ENCODE measurements at regions not wholly inside any gene's neighbourhood (a gene's known extent, or its start where the extent isn't known, plus 50 kb on each side); places are given as distances from the start of the nearest gene placed in this dataset.

DNA sequence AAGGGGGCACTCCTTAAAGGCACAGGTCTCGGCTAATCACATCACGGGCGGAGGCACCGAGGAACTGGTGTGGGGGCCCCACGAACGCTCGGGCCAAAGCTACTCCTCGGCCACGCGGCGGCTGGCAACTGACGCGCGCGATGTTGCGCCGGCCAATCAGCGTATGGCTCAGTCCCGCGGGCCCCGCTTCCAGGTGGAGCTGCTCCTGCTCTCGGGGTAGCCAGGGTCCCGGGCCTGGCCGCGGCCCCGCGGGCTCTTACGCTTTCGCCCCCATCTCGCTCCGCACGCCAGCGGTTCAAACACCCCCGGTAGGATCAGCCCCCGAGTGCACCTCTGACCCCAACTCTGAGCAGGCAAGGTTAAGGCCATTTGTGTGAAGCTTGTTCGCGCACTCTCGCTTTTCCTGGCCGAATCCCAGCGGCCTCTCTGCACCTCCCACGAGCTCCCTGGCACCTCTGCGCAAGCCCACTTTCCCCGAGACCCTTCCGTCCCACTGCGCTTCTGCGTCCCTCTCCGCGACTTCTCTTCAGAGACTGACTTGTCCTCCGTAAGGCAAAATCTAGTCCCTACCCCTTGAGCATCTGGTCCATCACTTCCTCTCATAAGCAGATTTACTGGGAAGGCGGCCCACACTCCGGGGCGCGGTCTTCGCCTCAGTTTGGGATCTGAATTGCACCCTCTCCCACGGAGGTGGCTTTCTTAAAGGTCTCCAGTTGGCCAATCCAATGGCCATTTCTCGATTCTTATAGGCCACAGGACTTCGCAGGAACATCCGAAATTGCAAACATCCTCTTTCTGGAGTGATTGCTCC lies 200.9 kb upstream of the TBX20 start:
- DNase-seq (ENCODE audit: low read depth, low spot score) (no peak), FAIRE-seq (no peak)
- dilution Hi-C loops (cut with MboI; ENCODE audit: extremely low pct_ligation_motif_present, low sequenced_read_pairs) (no loop called here), intact Hi-C loops (cut with micrococcal nuclease) (no loop called here)
- Histone ChIP-seq H3K4me1 (ENCODE audit: control insufficient read depth, extremely low read depth, insufficient read depth, low read length) (no peaks in the 10 kb centered on the region), H3K9me1 (replicated peaks; ENCODE audit: control insufficient read depth, extremely low read depth, insufficient read depth, low read length) (no peaks in the 10 kb centered on the region), H4K20me1 (replicated peaks; ENCODE audit: control insufficient read depth, extremely low read depth, insufficient read depth, low read length) (no peaks in the 10 kb centered on the region), H3K36me3 (ENCODE audit: control insufficient read depth in 2 of 2, extremely low read depth in 1 of 2, insufficient read depth in 2 of 2, low read length in 2 of 2) (no peaks in the 10 kb centered on the region), H2AFZ (ENCODE audit: low read depth, low read length) (no peak overlapping the region), H3K27ac (ENCODE audit: insufficient read depth, low read depth, low read length) (no peak overlapping the region), H3K27me3 (ENCODE audit: control insufficient read depth in 2 of 2, insufficient read depth in 2 of 2, low read length in 2 of 2) (peaks cover 3 to 4% of the 10 kb centered on the region in 2 experiments), H3K9ac (replicated peaks; ENCODE audit: extremely low read depth, insufficient read depth, low read length) (no peak overlapping the region), H3K79me2 (ENCODE audit: control insufficient read depth, insufficient read depth, low read length) (no peaks in the 10 kb centered on the region), H3K4me2 (ENCODE audit: insufficient read depth, low read length) (no peak overlapping the region), H3K4me3 (replicated peaks in 1 of 3; ENCODE audit: insufficient read depth in 1 of 3, low read depth in 1 of 3, low read length in 3 of 3) (no peak overlapping the region), H3K9me3 (replicated peaks; ENCODE audit: control insufficient read depth, insufficient read depth, low read length) (no peaks in the 10 kb centered on the region)
- POLR2A ChIA-PET = no interaction called here
- TF ChIP-seq FOS (IDR thresholded peaks at IDR 0.05; ENCODE audit: borderline replicate concordance, insufficient read depth, low read length) = no peak
- TF ChIP-seq JUN (IDR thresholded peaks at IDR 0.05; ENCODE audit: borderline replicate concordance, insufficient read depth, insufficient read length, low read depth) = no peak
- no peak for TF ChIP-seq EZH2 (IDR thresholded peaks at IDR 0.05; ENCODE audit: borderline replicate concordance, low read depth, low read length, severe bottlenecking)
- TF ChIP-seq, protein P1, sequence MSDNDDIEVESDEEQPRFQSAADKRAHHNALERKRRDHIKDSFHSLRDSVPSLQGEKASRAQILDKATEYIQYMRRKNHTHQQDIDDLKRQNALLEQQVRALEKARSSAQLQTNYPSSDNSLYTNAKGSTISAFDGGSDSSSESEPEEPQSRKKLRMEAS (IDR thresholded peaks at IDR 0.05; ENCODE audit: insufficient read depth, insufficient read length) = no peak
- no peak for TF ChIP-seq POLR2A (IDR thresholded peaks at IDR 0.05; ENCODE audit: low read depth, low read length)
- TF ChIP-seq, protein P2, sequence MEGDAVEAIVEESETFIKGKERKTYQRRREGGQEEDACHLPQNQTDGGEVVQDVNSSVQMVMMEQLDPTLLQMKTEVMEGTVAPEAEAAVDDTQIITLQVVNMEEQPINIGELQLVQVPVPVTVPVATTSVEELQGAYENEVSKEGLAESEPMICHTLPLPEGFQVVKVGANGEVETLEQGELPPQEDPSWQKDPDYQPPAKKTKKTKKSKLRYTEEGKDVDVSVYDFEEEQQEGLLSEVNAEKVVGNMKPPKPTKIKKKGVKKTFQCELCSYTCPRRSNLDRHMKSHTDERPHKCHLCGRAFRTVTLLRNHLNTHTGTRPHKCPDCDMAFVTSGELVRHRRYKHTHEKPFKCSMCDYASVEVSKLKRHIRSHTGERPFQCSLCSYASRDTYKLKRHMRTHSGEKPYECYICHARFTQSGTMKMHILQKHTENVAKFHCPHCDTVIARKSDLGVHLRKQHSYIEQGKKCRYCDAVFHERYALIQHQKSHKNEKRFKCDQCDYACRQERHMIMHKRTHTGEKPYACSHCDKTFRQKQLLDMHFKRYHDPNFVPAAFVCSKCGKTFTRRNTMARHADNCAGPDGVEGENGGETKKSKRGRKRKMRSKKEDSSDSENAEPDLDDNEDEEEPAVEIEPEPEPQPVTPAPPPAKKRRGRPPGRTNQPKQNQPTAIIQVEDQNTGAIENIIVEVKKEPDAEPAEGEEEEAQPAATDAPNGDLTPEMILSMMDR (IDR thresholded peaks at IDR 0.05; ENCODE audit: extremely low read depth in 1 of 2, insufficient read depth in 1 of 2, low read depth in 1 of 2, low read length in 2 of 2) = no peak
- TF ChIP-seq POLR2AphosphoS5 (IDR thresholded peaks at IDR 0.05; ENCODE audit: insufficient read depth, low read depth, low read length) = no peak
- no peak for TF ChIP-seq GATA2 (IDR thresholded peaks at IDR 0.05; ENCODE audit: insufficient read depth, insufficient read length, low read depth, low read length)
- TF ChIP-seq MYC (IDR thresholded peaks at IDR 0.05; ENCODE audit: low read depth, low read length) = no peak
- BruUV-seq (replicated peaks) = no TSS peak
- CTCF ChIA-PET = interaction anchor here (1.0 kb wide), 1 partner anchor 11 kb away, joined by 3 read pairs; no protein-coding TSS in a partner anchor
